ENCODE measurements at regions not wholly inside any gene's neighbourhood (a gene's known extent, or its start where the extent isn't known, plus 50 kb on each side); places are given as distances from the start of the nearest gene placed in this dataset.

GRCh38 chr9:80550181-80550580 is 978.4 kb downstream of the TLE4 start:
- no peak overlapping the region for H4K5ac ChIP-seq (ENCODE audit: insufficient read length, low read depth, low read length)
- no peak overlapping the region for H3K27ac ChIP-seq (ENCODE audit: low read depth, low read length)
- H3K56ac ChIP-seq (replicated peaks; ENCODE audit: insufficient read length, low read depth, low read length): no peak overlapping the region
- H3K4me1 ChIP-seq (replicated peaks in 1 of 4; ENCODE audit: control insufficient read depth in 3 of 4, insufficient read depth in 4 of 4, low read length in 3 of 4): no peaks in the 10 kb centered on the region
- H2BK20ac ChIP-seq (ENCODE audit: low read length): no peak overlapping the region
- no peak overlapping the region for H4K91ac ChIP-seq (replicated peaks; ENCODE audit: insufficient read length, low read length)
- H3K9ac ChIP-seq (replicated peaks in 1 of 4; ENCODE audit: extremely low read depth in 1 of 4, low read depth in 3 of 4, low read length in 3 of 4): no peak overlapping the region
- H2BK5ac ChIP-seq (ENCODE audit: low read depth, low read length): no peak overlapping the region
- H3K4me3 ChIP-seq (ENCODE audit: extremely low read depth in 1 of 4, insufficient read depth in 2 of 4, low read depth in 3 of 4, low read length in 4 of 4): no peak overlapping the region
- no peak overlapping the region for H2AK5ac ChIP-seq (ENCODE audit: low read depth, low read length)
- H3K23ac ChIP-seq (ENCODE audit: insufficient read length): no peak overlapping the region
- no peak overlapping the region for H3K4me2 ChIP-seq (ENCODE audit: insufficient read depth in 1 of 2, low read depth in 2 of 2, low read length in 2 of 2)
- H3K79me2 ChIP-seq (ENCODE audit: control insufficient read depth in 1 of 2, insufficient read depth in 2 of 2, low read length in 2 of 2): no peaks in the 10 kb centered on the region
- H2BK15ac ChIP-seq (ENCODE audit: low read length): no peak overlapping the region
- ChIA-PET POLR2A (ENCODE audit: partially characterized antibody) (no interaction called here), CTCF (ENCODE audit: partially characterized antibody) (no interaction called here)
- H3K9me3 ChIP-seq (ENCODE audit: insufficient read depth in 2 of 2, low read depth in 1 of 2, low read length in 1 of 2): no peaks in the 10 kb centered on the region
- no peak overlapping the region for H3K14ac ChIP-seq (ENCODE audit: insufficient read length)
- no peak overlapping the region for H3K4ac ChIP-seq (replicated peaks; ENCODE audit: insufficient read length, low read depth, low read length)
- no peaks in the 10 kb centered on the region for H3K79me1 ChIP-seq (ENCODE audit: low read depth, low read length)
- no peak overlapping the region for H3K18ac ChIP-seq (ENCODE audit: extremely low read depth, low read length)
- no peaks in the 10 kb centered on the region for H3K27me3 ChIP-seq (replicated peaks in 1 of 4; ENCODE audit: control insufficient read depth in 3 of 4, extremely low read depth in 1 of 4, insufficient read depth in 3 of 4, low read length in 3 of 4)
- H2BK12ac ChIP-seq (ENCODE audit: low read depth, low read length): no peak overlapping the region
- DNase-seq (ENCODE audit: low read depth in 1 of 2, low spot score in 2 of 2) (no peak), FAIRE-seq (no peak)
- H2BK120ac ChIP-seq (replicated peaks; ENCODE audit: low read depth, low read length): no peak overlapping the region
- no peaks in the 10 kb centered on the region for H3K23me2 ChIP-seq (ENCODE audit: low read depth, low read length)
- no peaks in the 10 kb centered on the region for H3K36me3 ChIP-seq (ENCODE audit: control insufficient read depth in 2 of 4, insufficient read depth in 4 of 4, low read length in 3 of 4)
- no peaks in the 10 kb centered on the region for H4K20me1 ChIP-seq (replicated peaks in 1 of 2; ENCODE audit: control insufficient read depth in 1 of 2, insufficient read depth in 2 of 2, low read length in 2 of 2)
- no peak overlapping the region for H4K8ac ChIP-seq (ENCODE audit: extremely low read depth, insufficient read depth, low read length)
- no peak overlapping the region for H2AFZ ChIP-seq (ENCODE audit: low read length)
- TF ChIP-seq HDAC6 (IDR thresholded peaks at IDR 0.05; ENCODE audit: low read depth, low read length): no peak
- TF ChIP-seq CHD1 (IDR thresholded peaks at IDR 0.05; ENCODE audit: low read depth, low read length): no peak
- TF ChIP-seq BRCA1 (IDR thresholded peaks at IDR 0.05; ENCODE audit: low read depth, low read length): no peak
- TF ChIP-seq, protein P1, sequence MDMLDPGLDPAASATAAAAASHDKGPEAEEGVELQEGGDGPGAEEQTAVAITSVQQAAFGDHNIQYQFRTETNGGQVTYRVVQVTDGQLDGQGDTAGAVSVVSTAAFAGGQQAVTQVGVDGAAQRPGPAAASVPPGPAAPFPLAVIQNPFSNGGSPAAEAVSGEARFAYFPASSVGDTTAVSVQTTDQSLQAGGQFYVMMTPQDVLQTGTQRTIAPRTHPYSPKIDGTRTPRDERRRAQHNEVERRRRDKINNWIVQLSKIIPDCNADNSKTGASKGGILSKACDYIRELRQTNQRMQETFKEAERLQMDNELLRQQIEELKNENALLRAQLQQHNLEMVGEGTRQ (IDR thresholded peaks at IDR 0.05; ENCODE audit: low read length): no peak
- no peak for TF ChIP-seq SIX5 (IDR thresholded peaks at IDR 0.05; ENCODE audit: low read depth, low read length)
- no peak for TF ChIP-seq JUND (IDR thresholded peaks at IDR 0.05; ENCODE audit: low read length)
- TF ChIP-seq BCL11A (IDR thresholded peaks at IDR 0.05; ENCODE audit: low read depth in 2 of 2, low read length in 2 of 2): no peak
- no peak for TF ChIP-seq SRF (IDR thresholded peaks at IDR 0.05; ENCODE audit: low read depth, low read length)
- no peak for TF ChIP-seq EGR1 (IDR thresholded peaks at IDR 0.05; ENCODE audit: borderline replicate concordance, low read depth, low read length)
- TF ChIP-seq BACH1 (IDR thresholded peaks at IDR 0.05; ENCODE audit: low read length): no peak
- no peak for TF ChIP-seq YY1 (IDR thresholded peaks at IDR 0.05; ENCODE audit: low read depth, low read length)
- no peak for TF ChIP-seq CTBP2 (IDR thresholded peaks at IDR 0.05; ENCODE audit: borderline replicate concordance, insufficient read depth, insufficient read length, low read length)
- no peak for TF ChIP-seq RFX5 (IDR thresholded peaks at IDR 0.05; ENCODE audit: borderline replicate concordance, low read depth, low read length)
- no peak for TF ChIP-seq CHD2 (IDR thresholded peaks at IDR 0.05; ENCODE audit: low read length)
- no peak for TF ChIP-seq SAP30 (IDR thresholded peaks at IDR 0.05; ENCODE audit: insufficient read depth, insufficient replicate concordance, low read length)
- no peak for TF ChIP-seq EP300 (IDR thresholded peaks at IDR 0.05; ENCODE audit: borderline replicate concordance in 1 of 2, low read depth in 2 of 2, low read length in 2 of 2)
